Hepatocyte (in vitro differentiated cells): ENCODE measurements at regions not wholly inside any gene's neighbourhood (a gene's known extent, or its start where the extent isn't known, plus 50 kb on each side); places are given as distances from the start of the nearest gene placed in this dataset.

ENCODE experiments used
- EZH2 ChIP-seq: fragments of 200-600 bp; sonication (generic); IDR thresholded peaks from 2 replicates; pipeline ENCODE4 v1.6.1; 2016; ENCODE audit warnings: antibody characterized with exemption, mild to moderate bottlenecking, borderline replicate concordance
- EZH2phosphoT487 ChIP-seq: fragments of 200-600 bp; sonication (generic); IDR thresholded peaks from one replicate; pipeline ENCODE4 v1.6.1; 2018; ENCODE audit warnings: antibody characterized with exemption, mild to moderate bottlenecking, low read depth, moderate library complexity; ENCODE audit not compliant: unreplicated experiment, severe bottlenecking
- TF ChIP-seq, protein P1 (sequence below): fragments of 200-600 bp; sonication (generic); IDR thresholded peaks from 2 replicates; pipeline ENCODE4 v1.5.1; 2016; ENCODE audit warnings: antibody characterized with exemption, mild to moderate bottlenecking; ENCODE audit not compliant: poor library complexity

DNA sequence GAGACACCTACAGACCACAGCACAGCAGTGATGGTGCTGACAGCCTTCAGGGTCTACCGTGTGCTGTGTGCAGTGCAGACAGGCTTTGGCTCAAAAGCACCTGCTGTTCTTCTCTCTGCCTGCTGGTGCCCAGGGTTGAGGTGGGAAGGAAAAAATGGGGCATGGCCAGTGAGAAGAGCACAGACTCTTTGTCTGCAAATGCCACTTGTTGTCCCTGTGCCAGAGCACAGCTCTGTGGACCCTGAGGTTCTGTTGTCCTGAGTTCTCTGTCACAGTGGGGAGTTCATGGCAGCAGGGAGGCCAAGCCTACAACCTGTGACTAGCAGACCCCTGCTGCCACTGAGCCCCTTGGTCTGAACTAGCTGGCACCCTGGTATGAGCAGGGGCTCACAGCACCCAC lies 376.7 kb downstream of the GLRX3 start:
- TF ChIP-seq, protein P1, sequence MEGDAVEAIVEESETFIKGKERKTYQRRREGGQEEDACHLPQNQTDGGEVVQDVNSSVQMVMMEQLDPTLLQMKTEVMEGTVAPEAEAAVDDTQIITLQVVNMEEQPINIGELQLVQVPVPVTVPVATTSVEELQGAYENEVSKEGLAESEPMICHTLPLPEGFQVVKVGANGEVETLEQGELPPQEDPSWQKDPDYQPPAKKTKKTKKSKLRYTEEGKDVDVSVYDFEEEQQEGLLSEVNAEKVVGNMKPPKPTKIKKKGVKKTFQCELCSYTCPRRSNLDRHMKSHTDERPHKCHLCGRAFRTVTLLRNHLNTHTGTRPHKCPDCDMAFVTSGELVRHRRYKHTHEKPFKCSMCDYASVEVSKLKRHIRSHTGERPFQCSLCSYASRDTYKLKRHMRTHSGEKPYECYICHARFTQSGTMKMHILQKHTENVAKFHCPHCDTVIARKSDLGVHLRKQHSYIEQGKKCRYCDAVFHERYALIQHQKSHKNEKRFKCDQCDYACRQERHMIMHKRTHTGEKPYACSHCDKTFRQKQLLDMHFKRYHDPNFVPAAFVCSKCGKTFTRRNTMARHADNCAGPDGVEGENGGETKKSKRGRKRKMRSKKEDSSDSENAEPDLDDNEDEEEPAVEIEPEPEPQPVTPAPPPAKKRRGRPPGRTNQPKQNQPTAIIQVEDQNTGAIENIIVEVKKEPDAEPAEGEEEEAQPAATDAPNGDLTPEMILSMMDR: no peak
- TF ChIP-seq EZH2: no peak
- TF ChIP-seq EZH2phosphoT487: no peak
